ENCODE measurements at regions not wholly inside any gene's neighbourhood (a gene's known extent, or its start where the extent isn't known, plus 50 kb on each side); places are given as distances from the start of the nearest gene placed in this dataset.

GRCh38 chr21:35234725-35235124 is 185.6 kb upstream of the RUNX1 start:
- TF ChIP-seq CTCF (IDR thresholded peaks at IDR 0.05; ENCODE audit: insufficient read depth, low read length) (no peak), REST (IDR thresholded peaks at IDR 0.05; ENCODE audit: insufficient replicate concordance, low read depth) (no peak), POLR2AphosphoS5 (IDR thresholded peaks at IDR 0.05; ENCODE audit: low read depth) (no peak)

Data from HL-60 (cell line).